Left colon (tissue), 2 donors: ENCODE measurements at regions not wholly inside any gene's neighbourhood (a gene's known extent, or its start where the extent isn't known, plus 50 kb on each side); places are given as distances from the start of the nearest gene placed in this dataset.

Experiments used
- ATAC-seq: fragments of 200-7000 bp; cut with Tn5 transposase; one replicate; pipeline ENCODE4 v1.9.1; 2020; ENCODE audit warnings: mild to moderate bottlenecking, moderate library complexity
- DNase-seq, 2 donors: peaks; one replicate each; pipeline ENCODE4 v3.0.0-alpha.2; 2020
- intact Hi-C, 2 donors: fragments of 100-400 bp; cut with DNase I in 1 of 2; cut with micrococcal nuclease in 1 of 2; formaldehyde crosslinking; loops; one replicate each; pipeline versions ENCODE4 v1.11.2 to v1.14.0; 2022; cut with DNase I, micrococcal nuclease
- donor health status: DM: no; HTN: no; CAD: no.
- donor health status: DM: yes; HTN: yes; CAD: no.

DNA sequence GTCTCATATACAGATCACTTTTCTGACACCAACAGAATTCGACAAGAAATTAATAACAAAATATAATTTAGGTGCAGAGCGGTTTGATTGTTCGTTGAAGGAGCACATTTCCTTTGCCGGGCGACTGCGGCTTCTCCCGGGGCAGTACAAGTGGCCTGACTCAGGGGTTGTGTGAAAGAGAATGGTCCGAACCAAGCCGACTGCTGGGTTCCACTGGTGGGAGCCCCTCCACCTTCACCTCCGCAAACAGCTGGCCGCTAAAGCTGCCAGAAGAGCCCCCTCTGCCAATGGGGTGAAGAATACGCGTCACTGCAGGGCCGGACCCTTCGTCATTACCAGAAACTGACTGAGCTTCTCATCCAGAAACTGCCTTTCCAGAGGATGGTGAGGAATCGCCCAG is 156.0 kb upstream of the IFNE start:
- intact Hi-C loops: no loop called here
- no peak for DNase-seq
- no peak for ATAC-seq

GRCh38 chr9:21653091-21653490 is 149.3 kb upstream of the MTAP start:
- ATAC-seq (no peak), DNase-seq (no peak)
- intact Hi-C loops: loop anchor here in 1 of 2 donors (5.0 kb wide), 1 partner anchor 126 kb away; no protein-coding TSS in a partner anchor

- no peak for ATAC-seq
- intact Hi-C loops: loop anchor here in 1 of 2 donors (5.0 kb wide), 1 partner anchor 126 kb away; no protein-coding TSS in a partner anchor
- DNase-seq: no peak
Observed at GRCh38 chr9:21653589-21653988, 148.8 kb upstream of the MTAP start.

DNA sequence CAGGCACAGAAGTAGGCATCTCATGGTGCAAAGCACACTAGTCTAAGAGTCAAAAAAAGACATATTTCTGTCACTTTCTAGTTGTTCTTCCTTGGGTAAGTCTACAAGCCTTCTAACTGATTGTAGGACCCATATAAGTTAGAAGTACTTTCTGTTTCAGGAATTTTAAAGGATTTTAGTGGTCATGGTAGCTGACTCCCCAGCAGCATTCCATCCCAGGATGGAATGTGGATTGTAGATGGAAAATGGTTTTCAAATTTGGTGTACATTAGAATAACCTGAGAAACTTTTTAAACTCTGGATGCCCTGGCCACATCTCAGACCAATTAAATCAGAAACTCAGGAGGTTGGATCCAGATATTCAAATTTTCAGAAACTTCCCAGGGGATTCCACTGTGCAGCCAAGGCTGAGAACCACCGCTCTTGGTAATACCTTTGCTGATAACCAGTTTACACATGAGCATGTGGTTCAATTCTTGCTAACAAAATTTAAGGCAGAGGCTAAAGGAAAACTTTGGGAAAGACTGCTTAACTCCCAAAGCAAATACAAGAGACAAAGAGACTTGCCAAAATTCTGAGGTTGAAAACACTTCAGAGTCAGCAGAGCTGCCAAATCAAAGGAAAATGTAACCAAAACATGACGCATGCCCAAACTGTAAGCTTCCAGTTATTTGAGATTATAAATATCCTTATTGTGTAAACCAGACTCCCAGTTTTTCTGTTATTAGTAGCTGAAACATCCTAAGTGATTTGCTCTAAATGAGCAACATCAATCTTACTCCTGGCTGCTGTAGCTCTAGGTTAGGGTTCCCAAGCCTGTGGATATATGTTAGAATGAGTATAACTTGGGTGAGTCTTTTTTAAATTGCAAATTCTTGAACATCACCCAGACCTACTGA is 145.4 kb upstream of the MTAP start:
- DNase-seq (no peak), ATAC-seq (no peak)
- intact Hi-C loops: no loop called here

DNA sequence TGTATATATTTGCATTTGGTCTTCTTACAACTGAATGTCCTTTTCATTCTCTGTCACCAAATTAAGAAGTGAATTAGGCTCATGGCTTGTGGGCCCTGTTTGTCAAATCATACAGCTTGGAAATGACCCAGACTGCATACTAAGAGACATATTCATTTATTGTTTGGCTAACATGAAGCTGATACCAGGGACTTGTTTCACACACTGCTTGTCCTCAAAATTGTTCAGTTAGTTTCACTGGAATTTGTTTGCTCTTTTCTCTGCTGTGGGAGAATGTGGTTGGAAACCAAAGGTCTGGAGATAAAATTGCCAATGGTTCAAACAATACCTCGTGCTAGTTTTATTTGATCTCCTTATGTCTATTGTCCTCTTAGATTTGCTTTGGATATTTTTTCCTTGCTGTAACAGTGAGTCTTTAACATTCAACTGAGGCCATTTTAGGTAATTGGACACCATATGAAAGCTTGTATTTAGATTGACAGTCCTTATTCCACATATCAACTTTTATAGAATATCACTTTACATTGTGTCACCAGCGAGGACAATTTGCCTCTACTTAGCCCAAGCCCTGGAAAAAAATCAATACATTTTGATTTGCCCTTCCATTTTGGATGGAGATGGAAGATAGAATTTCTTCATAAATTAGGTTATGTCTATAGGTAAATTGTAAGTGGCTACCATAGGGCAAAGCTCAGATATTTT is 144.3 kb upstream of the MTAP start:
- intact Hi-C loops: no loop called here
- DNase-seq: no peak
- no peak for ATAC-seq

DNA sequence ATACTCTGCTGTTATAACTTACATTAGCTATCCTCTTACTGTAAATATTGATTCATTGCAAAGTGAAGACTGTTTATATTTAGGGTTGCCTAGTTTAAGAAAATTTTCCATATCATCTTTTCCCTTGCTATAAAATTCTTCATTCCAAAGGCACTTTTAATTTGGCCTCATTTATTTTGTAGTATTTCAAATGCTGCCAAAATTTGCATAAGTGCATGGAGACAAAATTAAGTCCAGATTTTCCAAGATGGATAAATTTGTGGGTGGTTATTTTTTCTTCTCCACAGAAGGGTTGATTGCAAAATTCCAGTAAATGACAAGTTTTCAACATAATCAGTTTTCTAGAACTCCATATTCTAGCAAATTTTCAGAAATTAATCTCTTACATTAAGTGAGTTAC is 141.5 kb upstream of the MTAP start:
- intact Hi-C loops: no loop called here
- DNase-seq (no peak), ATAC-seq (no peak)

DNA sequence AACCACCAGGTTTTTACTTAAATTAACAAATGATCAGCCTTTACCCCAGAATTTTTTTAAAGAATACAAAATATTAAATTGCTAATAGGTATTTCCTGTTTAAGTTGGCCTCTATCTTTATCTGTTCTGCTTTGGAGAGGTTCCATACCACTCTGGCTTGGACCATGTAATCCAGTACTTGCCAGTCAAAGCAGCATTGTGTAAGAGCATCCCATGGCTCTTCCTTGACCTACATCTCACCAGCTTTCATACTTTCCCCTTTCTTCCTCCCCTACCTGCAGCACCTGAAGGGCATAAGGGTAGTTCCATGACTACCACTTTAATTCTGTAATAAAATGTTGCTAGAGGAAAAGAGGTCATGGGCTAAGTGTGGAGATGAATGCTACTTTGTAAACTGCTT is 140.8 kb upstream of the MTAP start:
- no peak for DNase-seq
- intact Hi-C loops: no loop called here
- no peak for ATAC-seq

DNA sequence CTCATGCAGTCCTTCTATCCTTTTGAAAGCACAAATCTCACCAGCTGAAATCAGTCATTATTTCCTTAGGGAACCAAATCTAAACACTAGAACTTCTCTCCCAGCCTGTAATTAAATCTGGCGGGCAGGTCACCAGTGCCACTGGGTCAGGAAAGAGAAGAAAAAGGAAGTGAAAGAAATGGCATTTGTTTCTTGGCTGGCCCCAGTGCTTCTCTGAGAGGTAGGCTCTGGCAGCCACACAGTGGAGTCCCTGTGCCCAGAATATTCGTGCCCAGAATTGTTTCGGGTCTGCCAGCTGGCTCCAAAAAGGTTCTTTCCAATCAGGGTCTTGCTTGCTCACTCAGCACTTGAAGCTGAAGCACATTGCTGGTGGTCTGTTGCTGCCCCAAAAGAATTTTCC is 133.9 kb upstream of the MTAP start:
- ATAC-seq: no peak
- intact Hi-C loops: no loop called here
- no peak for DNase-seq

- ATAC-seq: no peak
- intact Hi-C loops: no loop called here
- DNase-seq: no peak
Observed at GRCh38 chr9:21669701-21670100, 132.7 kb upstream of the MTAP start.

DNA sequence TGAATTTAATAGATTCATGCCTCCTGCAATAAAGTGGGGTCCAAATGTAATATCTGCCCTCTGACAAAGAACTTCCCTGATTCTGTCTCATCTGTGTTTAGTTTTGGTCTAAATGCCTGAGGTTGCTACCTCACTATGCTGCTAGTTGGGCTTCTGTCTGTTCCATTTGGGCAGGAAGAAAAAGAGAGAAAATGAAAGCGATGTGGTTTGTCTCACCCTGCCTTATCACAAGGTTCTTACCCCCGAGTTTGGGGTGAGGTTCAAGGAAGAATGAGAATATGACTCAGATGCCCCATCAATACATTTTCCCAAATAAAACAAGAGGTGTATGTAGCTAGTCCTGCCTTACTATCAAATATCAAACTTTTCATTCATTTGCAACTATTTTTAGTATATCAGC is 132.1 kb upstream of the MTAP start:
- ATAC-seq (no peak), DNase-seq (no peak)
- intact Hi-C loops: no loop called here

GRCh38 chr9:21672140-21672539 is 130.3 kb upstream of the MTAP start:
- ATAC-seq: no peak
- DNase-seq: no peak
- intact Hi-C loops: no loop called here

GRCh38 chr9:21672761-21673160 is 129.7 kb upstream of the MTAP start:
- intact Hi-C loops: no loop called here
- DNase-seq (no peak), ATAC-seq (no peak)

- ATAC-seq (no peak), DNase-seq (no peak)
- intact Hi-C loops: no loop called here
Observed at GRCh38 chr9:21674894-21675293, 127.5 kb upstream of the MTAP start.

DNA sequence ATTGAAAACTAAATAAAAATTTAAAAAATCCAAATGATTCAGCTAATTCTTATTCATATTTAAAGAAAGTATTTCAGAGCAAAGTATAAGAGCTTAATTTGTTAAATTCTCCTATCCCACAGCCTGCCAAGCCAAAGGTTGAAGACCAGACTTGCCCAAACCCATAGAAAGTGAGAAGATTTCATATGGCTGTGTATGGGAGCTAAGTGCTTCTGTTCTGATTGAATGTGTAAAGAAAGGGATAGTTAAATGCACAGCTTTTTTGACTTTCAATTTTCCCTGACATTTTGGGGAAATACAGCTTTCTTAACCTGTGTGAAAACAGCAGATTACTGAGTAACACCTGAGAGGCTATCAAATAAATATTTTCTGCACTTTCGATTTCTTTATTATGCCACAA is 125.0 kb upstream of the MTAP start:
- ATAC-seq: no peak
- intact Hi-C loops: no loop called here

DNA sequence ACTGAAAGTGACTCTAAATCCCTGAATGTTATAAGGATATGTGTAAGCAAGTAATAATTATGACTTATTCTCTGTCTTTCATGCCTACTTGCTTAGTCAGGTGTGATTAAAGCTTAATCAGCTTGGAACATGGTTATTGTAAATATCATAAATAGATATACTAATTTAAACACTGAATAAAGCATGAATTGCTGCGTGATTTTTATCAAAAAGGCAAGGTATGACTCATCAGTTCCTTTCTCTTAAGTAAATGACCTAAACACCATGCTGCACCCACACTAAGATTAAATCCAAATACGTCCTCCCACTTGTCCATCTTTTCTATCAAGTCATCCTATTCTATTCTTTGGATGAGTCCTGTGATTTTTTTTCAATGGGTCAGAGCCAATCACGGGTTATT is 124.6 kb upstream of the MTAP start:
- intact Hi-C loops: no loop called here
- ATAC-seq (no peak), DNase-seq (no peak)

More for the DNA sequence above, 125.0 kb upstream of the MTAP start:
- DNase-seq: no peak

DNA sequence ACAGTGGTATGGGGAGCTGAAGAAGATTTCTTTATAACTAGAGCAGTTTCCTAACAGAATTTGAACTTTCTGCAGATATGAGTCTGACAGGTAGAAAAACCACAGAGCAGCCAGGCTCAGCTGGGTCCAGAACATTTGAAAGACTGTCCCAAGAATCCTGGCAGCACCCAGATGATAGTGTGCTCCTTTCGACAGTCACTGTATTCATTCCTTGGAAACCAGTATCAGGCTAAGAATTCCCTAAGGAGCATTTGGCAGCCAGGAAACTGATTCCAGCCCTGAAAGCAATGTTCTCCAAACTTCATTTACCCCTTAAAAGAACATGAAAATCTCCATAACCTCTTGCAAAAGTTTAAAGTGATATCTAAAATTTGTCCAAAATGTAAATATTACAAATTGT is 123.0 kb upstream of the MTAP start:
- intact Hi-C loops: no loop called here
- no peak for DNase-seq
- no peak for ATAC-seq

DNA sequence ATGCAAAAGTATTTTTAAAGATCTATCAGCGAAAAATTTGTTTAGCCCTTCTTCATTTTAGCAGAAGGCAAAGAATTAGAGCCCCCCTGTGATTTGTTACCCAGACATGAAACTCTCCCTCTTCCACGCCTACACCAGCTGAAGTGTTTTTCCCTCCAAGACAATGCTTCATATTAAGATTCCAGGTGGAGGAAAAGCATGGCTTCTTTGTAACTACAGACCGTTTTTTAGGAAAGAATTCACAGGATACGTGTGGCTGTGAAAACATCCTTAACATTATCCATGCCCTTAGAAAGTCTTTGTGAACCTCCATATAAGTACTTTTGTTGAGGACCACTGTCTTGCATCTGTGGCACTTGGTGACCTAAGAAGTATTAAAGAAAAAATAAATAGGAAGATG is 121.8 kb upstream of the MTAP start:
- intact Hi-C loops: no loop called here
- ATAC-seq (no peak), DNase-seq (no peak)

- ATAC-seq (no peak), DNase-seq (no peak)
- intact Hi-C loops: no loop called here
Observed at GRCh38 chr9:21681641-21682040, 120.8 kb upstream of the MTAP start.

- DNase-seq (no peak), ATAC-seq (no peak)
- intact Hi-C loops: no loop called here
Observed at GRCh38 chr9:21682381-21682780, 120.1 kb upstream of the MTAP start.

DNA sequence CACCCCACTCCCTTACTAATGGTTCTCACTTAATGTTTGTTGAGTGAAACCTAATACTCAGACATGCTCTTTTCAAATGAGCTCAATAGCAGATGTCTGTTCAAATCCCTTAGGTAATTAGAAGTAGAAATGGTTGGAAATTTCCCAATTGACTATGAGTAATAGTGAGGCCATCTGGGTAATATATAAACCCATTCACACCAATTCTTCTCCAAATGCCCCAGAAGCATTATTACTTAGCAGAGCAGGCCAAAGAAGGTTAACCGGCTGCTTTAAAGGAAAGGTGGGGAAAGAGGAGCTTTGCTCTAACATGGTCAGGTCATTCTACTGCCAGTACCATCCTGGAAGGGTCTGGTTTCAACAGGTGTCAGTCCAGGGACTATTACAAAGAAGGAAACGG is 119.5 kb upstream of the MTAP start:
- intact Hi-C loops: no loop called here
- no peak for ATAC-seq
- DNase-seq: no peak
